ENCODE measurements at regions not wholly inside any gene's neighbourhood (a gene's known extent, or its start where the extent isn't known, plus 50 kb on each side); places are given as distances from the start of the nearest gene placed in this dataset.

DNA sequence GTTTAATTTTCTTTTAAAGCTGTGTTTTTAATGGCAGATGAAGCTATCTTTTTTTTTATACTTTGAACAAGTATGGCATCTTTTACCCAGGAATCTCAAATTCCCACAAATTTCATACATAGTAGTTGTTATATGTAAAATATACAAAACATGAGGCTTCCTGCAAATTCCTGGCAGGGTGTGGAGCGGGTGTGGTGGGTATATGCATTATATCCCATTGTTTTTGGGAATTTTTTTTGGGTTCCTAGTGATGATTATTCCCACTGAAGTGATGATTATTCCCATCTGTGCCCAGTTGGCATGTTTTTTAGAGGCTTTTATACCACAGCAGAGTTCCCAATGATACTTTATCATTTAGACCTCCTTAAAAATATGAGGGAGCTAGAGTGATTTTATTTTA, 320.4 kb downstream of the ZFHX3 start:
- TF ChIP-seq EP300 (IDR thresholded peaks at IDR 0.05; ENCODE audit: borderline replicate concordance) (no peak), RAD21 (IDR thresholded peaks at IDR 0.05; ENCODE audit: low read depth) (no peak), TAF1 (IDR thresholded peaks at IDR 0.05; ENCODE audit: low read depth) (no peak), CEBPB (IDR thresholded peaks at IDR 0.05) (no peak), TEAD4 (IDR thresholded peaks at IDR 0.05) (no peak), EGR1 (IDR thresholded peaks at IDR 0.05) (no peak), FOXM1 (IDR thresholded peaks at IDR 0.05; ENCODE audit: borderline replicate concordance, low read depth) (no peak)
- TF ChIP-seq, protein P1, sequence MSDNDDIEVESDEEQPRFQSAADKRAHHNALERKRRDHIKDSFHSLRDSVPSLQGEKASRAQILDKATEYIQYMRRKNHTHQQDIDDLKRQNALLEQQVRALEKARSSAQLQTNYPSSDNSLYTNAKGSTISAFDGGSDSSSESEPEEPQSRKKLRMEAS (IDR thresholded peaks at IDR 0.05): no peak
- TF ChIP-seq, protein P2, sequence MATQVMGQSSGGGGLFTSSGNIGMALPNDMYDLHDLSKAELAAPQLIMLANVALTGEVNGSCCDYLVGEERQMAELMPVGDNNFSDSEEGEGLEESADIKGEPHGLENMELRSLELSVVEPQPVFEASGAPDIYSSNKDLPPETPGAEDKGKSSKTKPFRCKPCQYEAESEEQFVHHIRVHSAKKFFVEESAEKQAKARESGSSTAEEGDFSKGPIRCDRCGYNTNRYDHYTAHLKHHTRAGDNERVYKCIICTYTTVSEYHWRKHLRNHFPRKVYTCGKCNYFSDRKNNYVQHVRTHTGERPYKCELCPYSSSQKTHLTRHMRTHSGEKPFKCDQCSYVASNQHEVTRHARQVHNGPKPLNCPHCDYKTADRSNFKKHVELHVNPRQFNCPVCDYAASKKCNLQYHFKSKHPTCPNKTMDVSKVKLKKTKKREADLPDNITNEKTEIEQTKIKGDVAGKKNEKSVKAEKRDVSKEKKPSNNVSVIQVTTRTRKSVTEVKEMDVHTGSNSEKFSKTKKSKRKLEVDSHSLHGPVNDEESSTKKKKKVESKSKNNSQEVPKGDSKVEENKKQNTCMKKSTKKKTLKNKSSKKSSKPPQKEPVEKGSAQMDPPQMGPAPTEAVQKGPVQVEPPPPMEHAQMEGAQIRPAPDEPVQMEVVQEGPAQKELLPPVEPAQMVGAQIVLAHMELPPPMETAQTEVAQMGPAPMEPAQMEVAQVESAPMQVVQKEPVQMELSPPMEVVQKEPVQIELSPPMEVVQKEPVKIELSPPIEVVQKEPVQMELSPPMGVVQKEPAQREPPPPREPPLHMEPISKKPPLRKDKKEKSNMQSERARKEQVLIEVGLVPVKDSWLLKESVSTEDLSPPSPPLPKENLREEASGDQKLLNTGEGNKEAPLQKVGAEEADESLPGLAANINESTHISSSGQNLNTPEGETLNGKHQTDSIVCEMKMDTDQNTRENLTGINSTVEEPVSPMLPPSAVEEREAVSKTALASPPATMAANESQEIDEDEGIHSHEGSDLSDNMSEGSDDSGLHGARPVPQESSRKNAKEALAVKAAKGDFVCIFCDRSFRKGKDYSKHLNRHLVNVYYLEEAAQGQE (IDR thresholded peaks at IDR 0.05; ENCODE audit: low read depth): no peak
- TF ChIP-seq, protein P3, sequence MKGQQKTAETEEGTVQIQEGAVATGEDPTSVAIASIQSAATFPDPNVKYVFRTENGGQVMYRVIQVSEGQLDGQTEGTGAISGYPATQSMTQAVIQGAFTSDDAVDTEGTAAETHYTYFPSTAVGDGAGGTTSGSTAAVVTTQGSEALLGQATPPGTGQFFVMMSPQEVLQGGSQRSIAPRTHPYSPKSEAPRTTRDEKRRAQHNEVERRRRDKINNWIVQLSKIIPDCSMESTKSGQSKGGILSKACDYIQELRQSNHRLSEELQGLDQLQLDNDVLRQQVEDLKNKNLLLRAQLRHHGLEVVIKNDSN (IDR thresholded peaks at IDR 0.05): no peak
